Middle frontal gyrus (tissue), 1 donor: ENCODE measurements at regions not wholly inside any gene's neighbourhood (a gene's known extent, or its start where the extent isn't known, plus 50 kb on each side); places are given as distances from the start of the nearest gene placed in this dataset.
A peak's percentile ranks its signal among the peaks of the same experiment; 100 is the strongest.
"Not testable (repeated sequence)": the region's sequence is repeated elsewhere in the genome, so short reads cannot be mapped to it uniquely, and the experiment has no call there.

Experiments
- DNase-seq: peaks from one replicate; pipeline ENCODE4 v3.0.0-alpha.2; 2015; ENCODE audit warnings: low spot score; ENCODE audit errors: extremely low spot score

- DNase-seq: no peak
Observed at GRCh38 chr6:165010556-165011535, 298.6 kb downstream of the C6orf118 start.

- no peak for DNase-seq
Observed at GRCh38 chr6:165008971-165009370, 300.4 kb downstream of the C6orf118 start.

GRCh38 chr6:165002866-165003265 is 306.5 kb downstream of the C6orf118 start:
- no peak for DNase-seq

- no peak for DNase-seq
Observed at GRCh38 chr6:165002358-165002757, 307.0 kb downstream of the C6orf118 start.

GRCh38 chr6:165001502-165002157 is 307.8 kb downstream of the C6orf118 start:
- DNase-seq: no peak

GRCh38 chr6:164998297-164998696 is 311.1 kb downstream of the C6orf118 start:
- DNase-seq: no peak

- no peak for DNase-seq
Observed at GRCh38 chr6:164996838-164997237, 312.6 kb downstream of the C6orf118 start.

- DNase-seq: no peak
Observed at GRCh38 chr6:164991573-164991972, 317.8 kb downstream of the C6orf118 start.

- no peak for DNase-seq
Observed at GRCh38 chr6:164990901-164991300, 318.5 kb downstream of the C6orf118 start.

- DNase-seq: no peak
Observed at GRCh38 chr6:164982389-164982788, 327.0 kb downstream of the C6orf118 start.

GRCh38 chr6:164967102-164967501 is 342.3 kb downstream of the C6orf118 start:
- no peak for DNase-seq

- no peak for DNase-seq
Observed at GRCh38 chr6:164962805-164963204, 346.6 kb downstream of the C6orf118 start.

GRCh38 chr6:164947164-164947563 is 362.2 kb downstream of the C6orf118 start:
- DNase-seq: no peak

GRCh38 chr6:164942271-164942670 is 367.1 kb downstream of the C6orf118 start:
- DNase-seq: no peak

GRCh38 chr6:164933238-164933794 is 376.1 kb downstream of the C6orf118 start:
- DNase-seq: not testable (repeated sequence)

- DNase-seq: no peak
Observed at GRCh38 chr6:164929408-164929977, 379.9 kb downstream of the C6orf118 start.

- DNase-seq: no peak
Observed at GRCh38 chr6:164928728-164929407, 380.5 kb downstream of the C6orf118 start.

GRCh38 chr6:164928057-164928727 is 381.2 kb downstream of the C6orf118 start:
- DNase-seq: no peak

- peak; percentile 82 for DNase-seq
Observed at GRCh38 chr6:164927288-164928056, 381.9 kb downstream of the C6orf118 start.

GRCh38 chr6:164926686-164927085 is 382.7 kb downstream of the C6orf118 start:
- DNase-seq: peak; percentile 36
